Peyer's patch (tissue), 4 donors: ENCODE measurements at regions not wholly inside any gene's neighbourhood (a gene's known extent, or its start where the extent isn't known, plus 50 kb on each side); places are given as distances from the start of the nearest gene placed in this dataset.

Experiments used
- DNase-seq, 3 donors: peaks; one replicate each; pipeline ENCODE4 v3.0.0-alpha.2; 2017 to 2019
- H3K27ac ChIP-seq, 4 donors: fragments of 200-600 bp; sonication (generic); one replicate each; pipeline ENCODE4 v1.5.1; 2016 to 2019
- H3K27me3 ChIP-seq, 2 donors: fragments of 200-600 bp; sonication (generic); one replicate each; pipeline ENCODE4 v1.5.1; 2019
- H3K36me3 ChIP-seq, 3 donors: fragments of 200-600 bp; sonication (generic); one replicate each; pipeline ENCODE4 v1.5.1; 2016 to 2019
- H3K4me1 ChIP-seq, 4 donors: fragments of 200-600 bp; sonication (generic); one replicate each; pipeline ENCODE4 v1.5.1; 2016 to 2019
- H3K4me3 ChIP-seq, 4 donors: fragments of 200-600 bp; sonication (generic); 1 replicate in 3 of 4; 2 replicates in 1 of 4; pipeline ENCODE4 v1.5.1; 2016 to 2019; ENCODE audit warnings: mild to moderate bottlenecking in 1 of 4
- H3K9me3 ChIP-seq, 4 donors: fragments of 200-600 bp; sonication (generic); one replicate each; pipeline ENCODE4 v1.5.1; 2016 to 2019; ENCODE audit warnings: mild to moderate bottlenecking in 1 of 4
- CTCF ChIP-seq, 6 experiments: fragments of 450-650 bp in 4 of 6; fragments of 200-600 bp in 2 of 6; sonication (generic) in 1 of 6; IDR thresholded peaks; one replicate each; pipeline ENCODE4 v1.5.1; 2017 to 2019; ENCODE audit warnings: antibody characterized with exemption in 6 of 6, mild to moderate bottlenecking in 3 of 6, moderate library complexity in 1 of 6
- POLR2A ChIP-seq, 2 donors: fragments of 450-650 bp; IDR thresholded peaks; one replicate each; pipeline ENCODE4 v1.5.1; 2017; ENCODE audit warnings: antibody characterized with exemption in 2 of 2, mild to moderate bottlenecking in 2 of 2, moderate library complexity in 2 of 2

- Histone ChIP-seq H3K9me3 (no peaks in the 10 kb centered on the region), H3K27me3 (no peaks in the 10 kb centered on the region), H3K36me3 (no peaks in the 10 kb centered on the region), H3K4me1 (no peaks in the 10 kb centered on the region), H3K27ac (no peak overlapping the region), H3K4me3 (no peak overlapping the region)
- TF ChIP-seq POLR2A (IDR thresholded peaks at IDR 0.05), result no peak
- TF ChIP-seq CTCF (IDR thresholded peaks at IDR 0.05), result no peak
- DNase-seq, result no peak
Observed at GRCh38 chr18:45349467-45349866, 265.8 kb upstream of the SLC14A2 start.

GRCh38 chr18:45350404-45351156 is 264.7 kb upstream of the SLC14A2 start:
- Histone ChIP-seq H3K27ac (no peak overlapping the region), H3K9me3 (no peaks in the 10 kb centered on the region), H3K27me3 (no peaks in the 10 kb centered on the region), H3K4me1 (no peaks in the 10 kb centered on the region), H3K4me3 (no peak overlapping the region), H3K36me3 (no peaks in the 10 kb centered on the region)
- no peak for DNase-seq
- no peak for TF ChIP-seq CTCF (IDR thresholded peaks at IDR 0.05)
- TF ChIP-seq POLR2A (IDR thresholded peaks at IDR 0.05), result no peak

GRCh38 chr18:45352874-45353273 is 262.4 kb upstream of the SLC14A2 start:
- DNase-seq, result no peak
- Histone ChIP-seq H3K27ac (no peak overlapping the region), H3K27me3 (no peaks in the 10 kb centered on the region), H3K9me3 (no peaks in the 10 kb centered on the region), H3K4me1 (peaks cover 0 to 1% (median 0%) of the 10 kb centered on the region in 4 donors), H3K4me3 (no peak overlapping the region), H3K36me3 (no peaks in the 10 kb centered on the region)
- no peak for TF ChIP-seq CTCF (IDR thresholded peaks at IDR 0.05)
- no peak for TF ChIP-seq POLR2A (IDR thresholded peaks at IDR 0.05)

- Histone ChIP-seq H3K9me3 (no peaks in the 10 kb centered on the region), H3K27me3 (no peaks in the 10 kb centered on the region), H3K4me3 (no peak overlapping the region), H3K4me1 (peaks cover 0 to 8% (median 0%) of the 10 kb centered on the region in 4 donors), H3K27ac (no peak overlapping the region), H3K36me3 (no peaks in the 10 kb centered on the region)
- no peak for DNase-seq
- no peak for TF ChIP-seq POLR2A (IDR thresholded peaks at IDR 0.05)
- TF ChIP-seq CTCF (IDR thresholded peaks at IDR 0.05), result no peak
Observed at GRCh38 chr18:45353530-45353929, 261.7 kb upstream of the SLC14A2 start.

- Histone ChIP-seq H3K27ac (no peak overlapping the region), H3K36me3 (no peaks in the 10 kb centered on the region), H3K4me1 (peaks cover 0 to 20% (median 1%) of the 10 kb centered on the region in 4 donors), H3K4me3 (no peak overlapping the region), H3K27me3 (no peaks in the 10 kb centered on the region), H3K9me3 (no peaks in the 10 kb centered on the region)
- TF ChIP-seq POLR2A (IDR thresholded peaks at IDR 0.05) (no peak), CTCF (IDR thresholded peaks at IDR 0.05) (no peak)
- no peak for DNase-seq
Observed at GRCh38 chr18:45355944-45356520, 259.2 kb upstream of the SLC14A2 start.
